HG03460 (cell line): ENCODE measurements at regions not wholly inside any gene's neighbourhood (a gene's known extent, or its start where the extent isn't known, plus 50 kb on each side); places are given as distances from the start of the nearest gene placed in this dataset.

Source experiments
- ATAC-seq: cut with Tn5 transposase; IDR thresholded peaks from one replicate; pipeline ENCODE4 v1.9.1; 2021; ENCODE audit not compliant: unreplicated experiment

DNA sequence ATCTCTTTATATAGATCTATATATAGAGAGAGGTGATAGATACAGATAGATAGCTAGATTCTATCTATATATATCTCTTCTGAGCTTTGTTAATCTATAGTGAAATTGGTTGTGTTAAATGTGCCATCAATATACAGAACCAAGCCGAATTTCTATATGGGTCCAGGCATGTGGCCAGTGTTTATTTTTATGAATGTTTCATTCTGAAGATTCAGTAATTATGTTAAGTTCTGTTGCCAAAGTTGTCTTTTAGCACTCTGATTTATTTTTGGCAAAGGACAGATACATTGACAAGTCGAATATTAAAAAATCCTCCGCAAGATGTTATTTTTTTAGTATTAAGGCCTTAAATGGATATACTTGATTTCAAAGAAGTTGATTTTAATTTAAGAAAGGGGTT, 190.4 kb upstream of the HTR2A start:
- ATAC-seq = no peak

DNA sequence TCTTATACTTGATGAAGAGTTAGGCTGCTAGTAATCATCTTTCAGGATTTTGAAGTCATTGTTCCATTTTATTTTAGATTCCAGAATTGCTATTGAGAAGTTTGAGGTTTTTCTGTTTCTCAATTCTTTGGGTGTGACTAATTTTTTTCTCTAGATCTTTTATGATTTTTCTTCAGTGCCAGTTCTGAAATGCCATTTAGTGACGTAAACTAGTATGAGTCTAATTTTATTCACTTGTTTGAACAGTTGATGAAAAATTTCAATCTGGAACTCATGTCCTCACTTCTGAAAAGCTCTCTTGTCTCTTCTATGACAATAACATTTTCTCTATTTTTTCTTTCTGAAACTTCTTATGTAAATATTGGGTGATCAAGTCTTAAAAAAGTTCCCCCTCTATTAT, 188.5 kb upstream of the HTR2A start:
- ATAC-seq = no peak

DNA sequence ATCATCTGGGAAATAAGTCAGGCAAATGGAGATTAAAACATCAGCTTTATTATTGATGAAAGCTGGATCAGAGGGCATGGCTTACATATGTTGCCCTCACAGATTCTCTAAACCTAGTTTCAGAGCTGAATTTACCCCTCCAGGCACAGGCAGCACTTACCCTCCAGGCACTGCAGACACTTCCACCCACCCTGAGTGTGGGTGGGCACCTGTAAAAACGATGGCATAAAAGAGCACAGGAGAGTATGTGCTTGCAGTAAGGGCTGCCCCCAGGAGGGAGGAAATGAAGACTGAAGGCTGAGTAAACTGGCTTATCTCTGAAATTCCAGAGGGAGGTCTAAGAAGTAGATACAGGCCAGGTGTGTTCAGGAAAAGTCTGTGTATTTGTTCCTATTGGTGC, 185.0 kb upstream of the HTR2A start:
- no peak for ATAC-seq

DNA sequence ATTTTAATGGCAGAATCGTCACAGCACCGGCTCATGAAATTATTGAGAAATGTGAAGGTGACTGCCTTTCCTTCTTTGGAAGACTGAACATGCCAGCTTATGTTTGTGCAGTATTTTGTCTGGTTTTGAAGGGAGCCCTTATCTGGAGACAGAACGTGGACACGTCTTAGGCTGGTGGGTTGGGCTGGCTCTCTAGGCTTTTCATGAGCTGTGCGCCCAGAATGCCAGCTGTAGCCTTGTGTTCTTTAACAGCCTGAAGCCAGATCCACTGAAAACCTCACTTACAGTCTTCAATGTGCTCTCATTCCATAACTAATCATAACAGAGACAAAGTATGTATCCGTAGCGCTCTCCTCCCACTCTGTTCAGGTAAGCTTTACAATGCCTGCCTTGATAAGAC, 184.4 kb upstream of the HTR2A start:
- no peak for ATAC-seq

DNA sequence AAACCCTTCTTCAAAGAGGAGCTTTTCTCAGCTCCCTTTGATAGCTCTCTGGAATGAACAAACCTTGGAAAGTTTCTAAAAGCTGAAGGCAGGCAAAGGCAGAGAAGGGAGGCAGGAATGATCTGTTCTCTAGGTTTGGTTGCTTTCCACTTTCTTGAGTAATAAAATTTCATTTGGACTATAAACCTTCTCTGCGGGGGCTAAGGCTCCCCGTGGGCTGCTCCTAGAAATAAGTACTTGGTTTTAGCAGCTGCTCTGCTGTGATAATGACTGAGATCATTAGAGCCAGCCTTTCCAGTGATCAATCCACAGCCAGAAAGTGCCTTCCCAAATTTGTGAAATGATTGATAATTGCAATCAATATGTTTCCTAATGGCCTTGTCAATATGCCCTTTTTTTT, 183.8 kb upstream of the HTR2A start:
- no peak for ATAC-seq

DNA sequence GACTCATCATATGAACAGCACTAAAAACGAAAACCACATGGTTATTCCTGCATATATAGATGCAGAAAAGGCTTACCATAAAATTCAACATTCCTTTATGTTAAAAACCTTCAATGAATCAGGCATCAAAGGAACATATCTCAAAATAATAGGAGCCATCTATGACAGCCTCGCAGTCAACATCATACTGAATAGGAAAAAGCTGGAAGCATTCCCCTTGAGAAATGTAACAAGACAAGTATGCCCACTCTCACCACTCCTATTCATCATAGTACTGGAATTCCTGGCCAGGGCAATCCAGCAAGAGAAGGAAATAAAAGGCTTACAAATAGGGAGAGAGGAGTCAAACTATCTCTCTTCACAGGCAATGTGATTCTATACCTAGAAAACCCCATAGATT, 179.6 kb upstream of the HTR2A start:
- ATAC-seq = no peak

DNA sequence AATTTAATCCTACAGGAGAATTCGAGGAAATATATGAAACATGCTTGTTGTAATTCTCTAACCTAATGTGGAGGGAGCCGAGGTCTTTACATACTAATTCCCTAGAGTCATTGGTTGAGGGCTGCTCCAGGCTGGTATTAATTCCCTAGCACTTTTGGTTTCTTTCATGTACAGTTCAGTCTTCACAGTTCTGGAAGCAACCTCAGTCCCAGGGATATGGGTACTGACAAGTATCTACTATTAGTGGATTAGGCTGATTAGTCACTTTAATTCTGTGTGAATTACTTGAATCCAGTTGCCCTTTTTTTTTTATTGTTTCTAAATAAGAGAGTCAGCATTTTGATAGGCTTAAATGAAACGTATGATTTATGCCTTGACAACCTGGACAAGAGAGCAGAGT, 172.3 kb upstream of the HTR2A start:
- ATAC-seq = no peak

DNA sequence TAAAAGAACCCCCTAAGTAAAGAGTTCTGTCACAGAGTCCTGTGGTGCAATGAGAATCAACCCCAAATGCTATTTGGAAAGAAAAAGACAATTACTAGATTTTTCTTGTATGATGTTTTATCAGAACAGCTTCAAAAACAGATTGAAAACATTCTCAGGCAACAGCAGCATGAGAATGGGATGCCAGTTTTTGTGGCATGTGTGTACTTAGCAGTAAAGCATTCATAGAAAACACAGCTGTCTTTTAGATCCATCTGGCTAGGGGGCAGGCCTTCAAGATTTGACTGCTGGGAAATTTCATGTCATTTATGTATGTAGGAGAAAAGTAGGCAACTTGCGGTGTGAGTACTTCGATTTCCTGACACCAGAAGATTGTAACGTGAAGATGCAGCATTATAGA, 170.5 kb upstream of the HTR2A start:
- ATAC-seq = no peak

DNA sequence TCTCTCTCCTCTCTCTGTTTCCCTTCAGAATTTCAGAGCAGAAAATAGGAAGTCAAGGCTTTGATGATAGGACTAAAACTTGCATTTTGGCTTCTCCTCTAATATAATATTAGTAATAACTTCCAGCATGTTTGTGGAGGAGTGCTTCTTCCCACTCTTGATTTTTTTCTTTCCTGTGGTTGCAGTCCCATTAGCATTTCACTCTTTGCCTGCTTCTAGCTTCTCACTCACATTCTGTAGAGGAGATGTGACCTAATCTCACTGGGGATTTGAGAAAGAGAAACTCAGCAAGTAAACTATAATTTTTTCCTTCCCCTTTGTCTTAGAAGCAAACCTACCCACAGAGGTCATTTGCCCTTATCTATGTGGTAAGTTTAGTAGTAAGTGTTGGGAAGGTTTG, 169.4 kb upstream of the HTR2A start:
- ATAC-seq = no peak

DNA sequence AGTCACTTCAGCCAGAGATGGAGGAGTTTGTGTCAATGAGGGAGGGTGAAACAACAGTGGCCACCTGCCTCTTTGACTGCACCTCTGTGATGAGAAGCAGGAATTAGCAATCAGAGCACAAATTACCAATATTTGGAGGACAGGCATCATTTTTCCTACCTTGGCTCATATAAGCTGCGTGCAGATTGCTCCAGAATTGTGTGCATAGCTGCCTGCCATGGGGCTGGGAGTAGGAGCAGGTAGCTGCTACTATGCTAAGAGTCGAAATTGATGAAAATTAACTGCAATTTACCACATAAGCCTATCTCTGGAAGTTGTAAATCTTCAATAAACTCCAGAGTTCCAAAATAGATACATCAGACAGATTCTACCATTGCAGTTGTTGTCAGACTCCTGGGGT, 167.5 kb upstream of the HTR2A start:
- no peak for ATAC-seq

DNA sequence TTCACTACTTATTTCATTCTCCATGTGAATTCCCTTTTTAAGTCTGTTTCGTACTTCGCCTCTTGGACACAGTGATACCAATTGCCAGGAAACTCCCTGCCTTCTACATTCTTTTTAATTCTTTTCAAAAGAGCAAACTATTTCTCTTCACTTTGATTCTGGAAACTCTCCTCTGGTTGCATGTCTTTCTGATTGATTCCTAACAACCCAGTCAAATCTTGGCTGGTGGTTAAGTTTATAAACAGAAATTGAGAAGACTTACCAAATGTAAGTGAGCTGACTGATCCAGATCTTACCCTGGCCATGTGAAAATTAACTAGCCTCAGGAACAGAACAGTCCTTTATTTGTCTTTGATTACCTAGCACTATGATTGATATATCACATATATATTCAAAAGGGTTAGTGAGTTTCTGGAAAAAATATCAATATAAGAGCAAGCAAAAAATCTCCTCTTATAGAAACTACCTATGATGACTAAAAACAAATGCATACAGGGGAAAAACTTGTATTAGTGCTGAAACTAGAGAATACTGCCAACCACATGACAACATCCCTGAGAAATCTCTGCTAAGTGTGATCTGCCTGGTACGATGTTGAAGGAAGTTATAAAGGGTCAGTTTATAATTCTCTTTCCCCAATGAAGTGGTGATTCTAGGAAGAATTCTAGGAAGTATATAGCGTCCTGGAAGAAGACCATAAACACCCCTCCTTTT, 152.6 kb upstream of the HTR2A start:
- no peak for ATAC-seq

DNA sequence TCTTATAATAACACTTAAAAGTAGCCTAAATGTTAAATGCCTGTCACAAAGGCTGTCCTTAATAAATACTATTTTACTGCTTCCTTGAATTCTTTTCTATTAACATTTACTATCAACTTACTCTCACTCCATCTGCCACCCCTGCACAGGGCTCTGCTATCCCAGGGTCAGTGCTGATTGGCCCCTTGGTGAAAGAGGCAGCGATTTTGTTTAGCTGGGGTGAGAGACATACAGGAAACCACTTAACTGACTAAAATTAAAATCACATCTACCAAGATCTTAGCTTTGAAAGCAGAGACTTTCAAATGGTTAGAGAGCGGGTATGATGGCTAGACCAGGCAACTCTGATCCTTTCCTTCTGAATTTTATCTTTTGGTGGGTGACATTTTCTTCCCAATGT, 149.9 kb upstream of the HTR2A start:
- no peak for ATAC-seq

DNA sequence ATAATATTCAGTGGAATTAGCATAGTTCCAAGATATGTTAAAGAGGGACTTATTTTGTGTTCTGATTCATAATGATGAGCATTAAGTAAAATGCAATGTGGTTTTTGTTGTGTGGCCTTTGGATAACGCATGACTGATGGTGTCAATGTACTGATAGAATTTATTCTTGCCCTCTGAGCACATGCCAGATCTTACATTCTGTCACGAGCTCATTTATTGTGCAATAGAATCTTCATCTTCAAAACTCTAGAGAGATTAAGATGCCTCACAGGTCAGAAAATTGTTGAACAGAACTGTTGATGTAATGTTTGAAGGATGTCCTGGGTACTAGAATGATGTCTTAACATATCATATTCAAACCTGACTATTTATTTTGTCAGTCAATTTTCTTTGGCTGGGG, 148.0 kb upstream of the HTR2A start:
- no peak for ATAC-seq

DNA sequence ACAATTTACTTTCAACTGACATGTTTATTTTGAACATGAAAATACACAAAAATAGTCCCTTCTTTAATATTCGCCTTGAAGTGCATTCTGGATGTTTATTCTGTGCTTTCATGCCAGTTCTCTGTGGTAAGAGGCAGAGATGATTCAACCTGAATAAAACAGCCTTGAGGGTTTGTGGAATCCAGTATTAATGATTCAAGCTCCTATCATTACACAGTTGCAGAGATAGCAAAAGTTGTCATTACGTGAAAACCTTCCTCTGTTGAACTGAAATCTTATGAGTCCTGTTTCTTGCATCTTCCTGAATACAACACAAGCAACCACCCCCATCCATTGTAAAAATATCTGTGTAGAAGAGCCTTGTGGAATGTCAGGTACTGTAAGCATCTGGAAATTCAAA, 142.3 kb upstream of the HTR2A start:
- ATAC-seq = no peak

DNA sequence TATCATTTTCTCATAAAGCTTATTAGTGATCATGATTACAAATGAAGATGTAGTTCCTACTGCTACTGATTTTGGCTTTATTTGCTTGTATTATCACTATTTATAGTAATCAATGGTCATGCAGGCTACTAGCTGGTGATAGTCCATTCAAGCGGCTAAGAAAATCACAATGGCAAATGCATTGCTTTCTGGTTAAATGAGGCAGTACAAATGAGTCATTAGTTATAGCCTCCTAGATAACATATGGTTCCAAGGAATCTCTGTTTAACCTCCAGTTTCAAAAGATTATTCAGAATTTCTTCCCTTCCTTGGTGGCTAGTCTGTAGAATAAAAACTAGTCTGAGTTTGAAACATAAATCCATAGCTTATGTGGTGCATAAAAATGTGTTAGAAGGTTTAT, 141.3 kb upstream of the HTR2A start:
- no peak for ATAC-seq

DNA sequence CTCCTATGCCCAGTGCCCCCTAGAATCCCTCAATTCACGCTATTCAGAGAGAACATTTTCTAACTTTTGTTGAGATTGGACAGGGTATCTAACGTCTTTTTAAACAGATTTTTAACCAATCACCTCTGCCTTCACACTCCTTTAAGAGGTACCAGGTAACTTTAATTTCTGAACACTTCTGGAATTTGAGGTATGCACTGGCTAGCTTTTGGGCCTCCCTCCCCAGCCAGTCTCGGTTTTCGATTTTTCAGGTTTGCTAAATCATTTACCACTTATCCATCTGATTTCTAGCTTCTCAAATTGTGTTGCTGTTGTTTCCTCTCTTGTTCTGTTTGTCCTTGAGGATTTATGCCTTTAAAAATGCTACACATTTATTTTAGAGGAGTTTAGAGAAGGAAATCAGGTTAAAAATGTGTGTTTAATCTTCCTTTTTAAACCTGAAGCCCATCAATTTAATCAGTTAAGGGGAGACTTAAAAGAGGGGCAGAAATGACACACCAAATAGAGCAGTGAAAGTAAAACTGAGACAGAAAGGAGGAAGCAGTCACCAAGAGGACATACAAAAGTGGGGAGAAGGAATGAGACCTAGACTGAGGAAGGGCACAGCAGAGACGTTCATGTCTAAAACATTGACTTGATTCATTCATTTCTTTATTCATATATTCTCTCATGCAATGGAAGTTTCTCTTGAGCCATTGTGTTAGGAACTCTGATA, 139.6 kb upstream of the HTR2A start:
- peak; percentile 100 for ATAC-seq

DNA sequence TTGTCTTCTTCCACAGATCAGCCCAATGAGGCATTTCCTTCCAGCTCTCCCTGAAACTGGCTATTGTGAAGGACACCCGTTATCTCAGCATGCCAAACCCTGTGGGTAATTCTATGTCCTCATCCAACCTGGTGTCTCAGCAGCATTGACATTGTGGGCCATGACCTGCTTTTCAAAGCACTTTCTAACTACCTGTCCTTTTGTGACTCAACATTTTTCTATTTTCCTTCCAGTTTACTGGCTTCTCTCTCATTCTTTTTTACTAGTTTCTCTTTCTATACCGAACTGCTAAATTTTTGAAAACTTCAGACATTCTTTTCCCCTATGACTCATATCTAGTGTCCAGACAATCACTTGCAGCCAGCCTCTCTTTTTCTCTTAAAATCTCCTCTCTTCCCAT, 136.4 kb upstream of the HTR2A start:
- no peak for ATAC-seq

DNA sequence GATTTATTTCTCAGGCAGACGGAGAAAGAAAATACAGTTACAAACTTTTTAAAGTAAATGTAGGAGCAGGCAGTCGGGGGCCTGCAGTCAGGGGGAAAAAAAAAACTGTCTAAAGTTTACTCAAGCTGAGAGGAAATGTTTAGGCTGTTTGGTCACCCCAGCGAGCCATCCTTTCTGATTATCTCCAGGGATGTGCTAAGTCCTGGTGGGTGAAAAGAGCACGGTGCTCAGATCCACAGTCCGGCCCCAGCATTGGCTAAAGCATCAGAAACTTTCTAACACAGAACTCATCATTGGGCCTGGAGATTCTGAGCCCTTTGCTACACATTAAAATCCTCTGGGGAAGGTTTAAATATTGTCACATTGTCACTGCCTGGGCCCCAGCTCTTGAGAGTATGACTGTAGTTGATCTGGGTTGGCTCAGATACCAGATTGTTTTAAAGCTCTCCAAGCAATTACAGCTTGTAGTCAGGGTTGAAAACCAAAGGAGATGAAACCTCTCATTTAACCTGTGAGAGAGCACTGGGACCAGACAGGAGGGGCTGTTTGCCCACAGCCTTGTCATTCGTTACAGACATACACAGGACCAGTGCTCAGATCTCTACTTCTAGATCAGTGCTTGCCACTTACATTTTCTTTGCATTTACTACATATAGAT, 131.1 kb upstream of the HTR2A start:
- no peak for ATAC-seq

DNA sequence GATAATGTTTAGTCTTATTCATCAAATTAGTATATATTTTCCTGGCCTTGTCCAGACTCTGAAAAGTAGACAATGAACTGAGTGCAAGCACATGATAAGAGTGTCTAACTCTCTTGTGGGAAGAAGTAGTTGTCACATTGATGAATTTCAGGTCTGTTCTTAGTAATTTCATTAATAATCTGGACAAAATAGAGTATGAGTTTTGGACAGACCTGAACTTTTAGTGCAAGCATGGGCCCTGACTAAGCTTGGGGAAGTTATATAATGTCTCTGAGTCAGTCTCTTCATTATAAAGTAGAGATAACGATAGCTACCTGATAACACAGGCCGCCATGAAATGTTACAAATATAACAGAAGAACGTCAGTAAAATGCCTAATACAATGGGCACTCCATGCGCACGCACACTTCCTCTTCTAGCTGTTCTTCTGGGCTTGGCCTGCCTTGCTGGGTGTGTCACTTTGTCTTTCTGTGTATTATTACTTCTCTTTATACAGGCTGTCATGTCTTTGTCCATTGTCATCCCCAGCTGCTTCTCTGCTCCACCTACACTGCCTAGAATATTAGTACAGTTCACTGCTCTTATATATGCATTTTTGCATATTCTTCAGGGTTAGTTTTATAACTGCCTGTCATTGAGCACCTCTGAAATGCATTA, 129.1 kb upstream of the HTR2A start:
- ATAC-seq = no peak

DNA sequence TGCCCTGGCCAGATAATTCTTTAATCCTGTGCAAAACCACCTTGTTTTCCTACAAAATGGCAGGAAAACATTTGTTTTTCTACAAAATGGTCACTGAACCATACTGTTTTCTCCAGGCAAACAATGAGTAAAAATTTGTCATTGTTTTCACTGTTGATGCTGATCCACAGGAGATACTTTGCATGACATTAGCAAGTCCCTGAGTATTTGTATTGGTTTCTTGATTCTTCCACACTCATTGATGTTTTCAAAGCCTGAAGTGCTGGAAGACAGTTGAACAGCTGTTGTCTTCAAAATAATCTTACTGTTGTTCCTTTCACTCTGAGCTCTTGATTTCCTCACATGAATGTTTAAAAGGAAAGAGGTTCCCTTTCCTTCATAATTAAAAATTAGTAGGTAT, 123.1 kb upstream of the HTR2A start:
- ATAC-seq = no peak

DNA sequence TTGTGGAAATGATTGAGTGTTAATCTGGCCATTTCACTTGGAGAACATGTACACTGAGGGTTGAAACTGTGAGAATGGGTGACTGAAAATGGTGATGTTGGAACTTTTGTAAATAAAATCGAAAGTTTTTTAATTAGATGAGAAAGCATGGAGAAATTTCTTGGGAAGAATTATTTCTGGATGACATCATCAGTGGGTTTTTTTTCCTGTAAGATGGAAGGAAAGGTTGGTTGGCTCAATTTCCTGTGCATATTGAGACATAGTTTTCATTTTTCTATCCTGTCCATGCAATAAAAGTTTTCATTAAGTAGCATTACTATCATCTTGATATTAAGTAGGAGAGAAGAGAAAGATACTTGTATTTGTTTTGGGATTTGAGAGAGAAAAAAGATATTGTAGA, 120.6 kb upstream of the HTR2A start:
- ATAC-seq = no peak

DNA sequence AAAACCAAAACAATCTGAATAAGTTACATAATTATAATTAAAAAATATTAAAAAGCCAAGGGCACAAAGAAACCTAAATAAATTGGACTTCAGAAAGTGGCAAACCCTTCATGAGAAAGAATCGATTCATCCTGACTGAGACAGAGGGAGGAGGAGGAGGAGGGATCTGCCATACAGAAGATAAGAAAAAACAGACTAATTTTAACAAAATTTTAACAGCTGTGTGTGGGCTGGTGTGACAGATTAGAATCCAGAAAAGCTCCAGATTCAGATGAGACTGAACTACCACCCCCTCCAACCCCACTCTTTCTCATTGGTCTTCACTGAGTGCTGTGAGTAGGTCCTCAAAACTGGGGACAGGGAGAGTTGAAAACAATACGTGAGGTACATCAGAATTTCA, 111.5 kb upstream of the HTR2A start:
- no peak for ATAC-seq
